Germinal center (tissue), 1 donor: ENCODE measurements at regions not wholly inside any gene's neighbourhood (a gene's known extent, or its start where the extent isn't known, plus 50 kb on each side); places are given as distances from the start of the nearest gene placed in this dataset.

Experiments
- DNase-seq: peaks from one replicate; pipeline ENCODE4 v3.0.0; 2012; ENCODE audit warnings: mixed read lengths, low spot score

- DNase-seq = no peak
These were observed 66.7 kb upstream of the EZH2 start for GRCh38 chr7:148950806-148951205.

GRCh38 chr7:148944935-148945934 is 61.1 kb upstream of the EZH2 start:
- DNase-seq = no peak

DNA sequence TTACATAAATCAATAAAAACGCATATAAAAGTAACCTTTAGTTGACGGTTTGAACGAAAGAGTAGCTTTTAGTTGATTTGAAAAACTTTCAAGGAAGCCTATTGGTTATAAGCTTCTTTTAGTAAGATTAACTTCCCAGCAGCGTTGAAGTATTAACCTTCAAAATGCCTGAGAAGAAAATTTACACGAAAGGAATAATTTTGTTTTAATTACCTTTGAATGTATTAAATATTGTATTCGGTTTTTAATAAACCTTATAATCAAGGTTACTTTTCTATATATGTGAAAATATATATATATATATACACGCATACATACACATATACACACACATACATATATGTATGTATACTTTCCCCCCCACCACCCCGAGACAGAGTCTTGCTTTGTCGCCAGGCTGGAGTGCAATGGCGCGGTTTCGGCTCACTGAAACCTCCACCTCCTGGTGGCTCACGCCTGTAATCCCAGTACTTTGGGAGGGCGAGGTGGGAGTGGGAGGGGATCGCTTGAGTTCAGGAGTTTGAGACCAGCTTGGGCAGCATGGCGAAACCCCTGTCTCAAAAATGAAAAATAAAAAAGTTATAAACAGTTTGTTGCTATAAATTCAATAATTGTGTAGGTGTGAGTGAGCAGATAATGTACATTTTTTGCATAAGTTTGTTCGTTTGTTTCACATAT is 57.6 kb upstream of the EZH2 start:
- peak; percentile 41 for DNase-seq

GRCh38 chr7:148940702-148941597 is 56.9 kb upstream of the EZH2 start:
- peak; percentile 83 for DNase-seq

DNA sequence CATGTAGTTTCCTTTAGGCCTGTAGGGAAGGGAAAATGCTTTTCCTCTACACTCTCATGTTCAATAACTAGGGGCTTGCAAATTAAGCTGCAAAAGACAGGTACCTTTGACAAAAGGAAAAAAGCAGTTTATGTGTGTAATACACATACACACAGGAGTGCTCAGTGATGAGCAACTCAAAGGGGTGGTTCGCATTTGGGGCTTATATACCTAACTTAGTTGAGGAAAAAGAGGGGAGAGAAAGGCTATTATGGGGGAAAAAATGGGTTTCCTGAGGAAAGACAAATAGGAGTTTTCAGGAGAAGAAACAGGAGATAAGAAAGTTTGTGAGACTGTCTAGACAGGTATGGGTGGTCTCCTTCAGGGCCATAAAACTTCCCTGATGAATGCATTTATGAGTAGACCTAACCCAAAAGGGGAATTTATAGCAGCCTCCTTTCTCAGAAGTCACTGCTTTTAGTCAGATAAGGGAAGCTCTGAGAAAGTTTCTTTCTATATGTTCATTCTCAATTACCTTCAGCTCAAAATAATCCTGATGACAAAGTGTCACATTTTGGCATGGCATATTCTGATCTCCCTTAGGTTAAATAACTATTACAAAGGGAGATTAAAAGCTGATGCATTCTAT is 55.2 kb upstream of the EZH2 start:
- DNase-seq = no peak

GRCh38 chr7:148935451-148935850 is 51.4 kb upstream of the EZH2 start:
- no peak for DNase-seq
